ENCODE measurements at regions not wholly inside any gene's neighbourhood (a gene's known extent, or its start where the extent isn't known, plus 50 kb on each side); places are given as distances from the start of the nearest gene placed in this dataset.
"Not testable (repeated sequence)": the region's sequence is repeated elsewhere in the genome, so short reads cannot be mapped to it uniquely, and the experiment has no call there.

- no peaks in the 10 kb centered on the region for H3K4me1 ChIP-seq (ENCODE audit: insufficient read depth, low read length)
- H3K9ac ChIP-seq (ENCODE audit: low read depth, low read length): no peak overlapping the region
- no peaks in the 10 kb centered on the region for H3K36me3 ChIP-seq (ENCODE audit: insufficient read depth, low read length)
- H3K9me3 ChIP-seq (ENCODE audit: control insufficient read depth, insufficient read depth, low read length): no peaks in the 10 kb centered on the region
Observed at GRCh38 chr10:35813219-35813618, 171.1 kb upstream of the FZD8 start.

DNA sequence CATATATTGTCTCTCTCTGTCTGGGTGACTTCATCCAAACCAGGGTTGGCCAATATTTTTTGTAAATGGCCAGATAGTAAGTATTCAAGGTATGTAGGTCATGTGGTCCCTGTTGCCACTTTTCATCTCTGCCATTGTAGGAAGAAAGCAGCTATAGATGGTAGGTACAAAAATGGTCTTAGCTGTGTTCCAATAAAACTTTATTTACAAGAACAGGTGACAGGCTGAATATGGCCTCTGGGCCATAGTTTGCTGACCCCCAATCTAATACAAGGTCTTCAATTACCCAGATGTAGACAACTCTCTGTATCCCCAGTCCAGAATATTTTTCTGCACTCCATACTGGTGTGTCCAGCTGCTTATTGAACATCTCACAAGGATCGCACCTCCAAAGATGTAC lies 166.2 kb upstream of the FZD8 start:
- Histone ChIP-seq H3K9me3 (ENCODE audit: control insufficient read depth, insufficient read depth, low read length) (no peaks in the 10 kb centered on the region), H3K4me1 (ENCODE audit: insufficient read depth, low read length) (no peaks in the 10 kb centered on the region), H3K9ac (ENCODE audit: low read depth, low read length) (no peak overlapping the region), H3K36me3 (ENCODE audit: insufficient read depth, low read length) (no peaks in the 10 kb centered on the region)

- no peaks in the 10 kb centered on the region for H3K4me1 ChIP-seq (ENCODE audit: insufficient read depth, low read length)
- no peaks in the 10 kb centered on the region for H3K36me3 ChIP-seq (ENCODE audit: insufficient read depth, low read length)
- no peaks in the 10 kb centered on the region for H3K9me3 ChIP-seq (ENCODE audit: control insufficient read depth, insufficient read depth, low read length)
- H3K9ac ChIP-seq (ENCODE audit: low read depth, low read length): no peak overlapping the region
Observed at GRCh38 chr10:35803046-35803445, 160.9 kb upstream of the FZD8 start.

- Histone ChIP-seq H3K4me1 (ENCODE audit: insufficient read depth, low read length) (peaks cover 7% of the 10 kb centered on the region; the same call in 1 of the 2 replicates), H3K9me3 (ENCODE audit: control insufficient read depth, insufficient read depth, low read length) (no peaks in the 10 kb centered on the region), H3K36me3 (ENCODE audit: insufficient read depth, low read length) (no peaks in the 10 kb centered on the region), H3K9ac (ENCODE audit: low read depth, low read length) (no peak overlapping the region)
Observed at GRCh38 chr10:35797187-35797586, 155.1 kb upstream of the FZD8 start.

DNA sequence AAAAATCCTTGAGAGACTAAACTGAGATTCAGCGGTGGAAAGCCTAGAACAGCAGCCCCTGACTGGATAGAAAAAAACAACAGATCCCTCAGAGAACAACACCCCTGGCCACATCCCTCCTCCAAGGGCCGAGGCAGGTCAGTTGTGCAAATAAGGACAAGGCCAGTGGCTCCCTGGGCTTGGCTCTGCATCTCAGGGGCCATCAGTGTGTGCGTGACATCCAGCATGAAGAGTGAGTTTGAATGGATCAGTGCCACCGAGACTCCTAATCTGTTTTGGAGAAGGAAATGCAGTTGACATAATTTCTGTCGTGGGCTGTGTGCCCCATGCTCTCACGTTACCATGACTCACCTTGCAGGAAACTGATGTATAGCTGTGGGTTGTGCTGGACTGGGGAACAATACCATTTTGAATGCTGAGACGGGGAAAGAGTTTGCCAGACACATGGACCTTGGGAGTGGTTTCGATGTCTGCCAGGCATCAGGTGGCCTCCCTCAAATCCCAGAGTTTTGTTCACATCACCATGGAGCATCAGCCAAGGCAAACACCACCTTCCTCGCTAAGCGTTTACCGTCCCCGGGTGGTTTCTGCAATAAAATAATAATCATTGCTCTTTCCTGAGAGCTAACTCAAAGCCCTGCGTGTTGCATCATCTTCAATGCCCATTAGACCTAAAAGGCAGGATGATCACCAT lies 153.2 kb upstream of the FZD8 start:
- Histone ChIP-seq H3K4me1 (ENCODE audit: insufficient read depth, low read length) (peaks cover 7% of the 10 kb centered on the region; the same call in 1 of the 2 replicates), H3K9ac (ENCODE audit: low read depth, low read length) (no peak overlapping the region), H3K9me3 (ENCODE audit: control insufficient read depth, insufficient read depth, low read length) (no peaks in the 10 kb centered on the region; the same call in 1 of the 2 replicates), H3K36me3 (ENCODE audit: insufficient read depth, low read length) (no peaks in the 10 kb centered on the region)

DNA sequence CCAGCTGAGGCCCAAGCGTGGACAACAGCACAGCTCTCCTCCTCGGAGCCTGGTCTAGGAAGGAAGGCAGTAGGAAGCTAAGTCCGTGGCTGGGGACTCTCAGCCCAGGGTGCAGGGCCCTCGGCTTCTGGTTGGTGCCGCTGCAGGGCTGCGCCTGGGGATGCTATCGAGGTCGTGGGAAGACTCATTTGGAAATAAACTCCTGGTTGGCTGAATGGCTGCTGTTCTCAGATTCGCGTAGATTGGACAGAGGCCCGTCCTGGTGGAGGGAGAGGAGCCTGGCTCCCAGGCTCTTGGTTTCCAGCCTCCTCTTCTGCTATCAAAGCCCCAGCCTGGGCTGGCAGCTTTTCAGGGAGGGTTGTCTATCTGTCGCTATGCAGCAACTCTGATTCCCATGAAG lies 152.6 kb upstream of the FZD8 start:
- Histone ChIP-seq H3K9ac (ENCODE audit: low read depth, low read length) (no peak overlapping the region), H3K9me3 (ENCODE audit: control insufficient read depth, insufficient read depth, low read length) (no peaks in the 10 kb centered on the region; the same call in 1 of the 2 replicates), H3K36me3 (ENCODE audit: insufficient read depth, low read length) (no peaks in the 10 kb centered on the region), H3K4me1 (ENCODE audit: insufficient read depth, low read length) (peaks cover 7% of the 10 kb centered on the region; the same call in 1 of the 2 replicates)

- Histone ChIP-seq H3K9ac (ENCODE audit: low read depth, low read length) (no peak overlapping the region), H3K9me3 (ENCODE audit: control insufficient read depth, insufficient read depth, low read length) (no peaks in the 10 kb centered on the region; the same call in 1 of the 2 replicates), H3K4me1 (ENCODE audit: insufficient read depth, low read length) (peaks cover 7% of the 10 kb centered on the region; the same call in 1 of the 2 replicates), H3K36me3 (ENCODE audit: insufficient read depth, low read length) (no peaks in the 10 kb centered on the region)
Observed at GRCh38 chr10:35792291-35792690, 150.2 kb upstream of the FZD8 start.

DNA sequence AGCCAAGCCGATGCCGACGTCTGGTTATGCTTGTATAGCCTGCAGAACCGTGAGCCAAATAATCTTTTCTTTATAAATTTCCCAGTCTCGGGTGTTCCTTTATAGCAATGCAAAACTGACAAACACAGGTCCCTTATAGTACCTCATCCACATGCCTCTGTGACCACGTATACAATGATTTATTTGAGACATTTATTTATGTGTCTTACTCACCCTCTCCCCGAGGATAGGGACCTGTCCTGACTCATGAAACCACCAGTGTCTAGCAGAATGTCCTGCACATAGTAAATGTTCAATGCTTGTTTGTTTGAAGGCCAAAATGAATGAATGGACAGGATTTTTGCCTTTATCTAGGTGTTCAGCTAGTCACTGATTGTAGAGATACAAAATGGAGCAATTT lies 147.9 kb upstream of the FZD8 start:
- Histone ChIP-seq H3K9ac (ENCODE audit: low read depth, low read length) (no peak overlapping the region), H3K9me3 (ENCODE audit: control insufficient read depth, insufficient read depth, low read length) (no peaks in the 10 kb centered on the region; the same call in none of the 2 replicates), H3K36me3 (ENCODE audit: insufficient read depth, low read length) (no peaks in the 10 kb centered on the region), H3K4me1 (ENCODE audit: insufficient read depth, low read length) (no peaks in the 10 kb centered on the region)

DNA sequence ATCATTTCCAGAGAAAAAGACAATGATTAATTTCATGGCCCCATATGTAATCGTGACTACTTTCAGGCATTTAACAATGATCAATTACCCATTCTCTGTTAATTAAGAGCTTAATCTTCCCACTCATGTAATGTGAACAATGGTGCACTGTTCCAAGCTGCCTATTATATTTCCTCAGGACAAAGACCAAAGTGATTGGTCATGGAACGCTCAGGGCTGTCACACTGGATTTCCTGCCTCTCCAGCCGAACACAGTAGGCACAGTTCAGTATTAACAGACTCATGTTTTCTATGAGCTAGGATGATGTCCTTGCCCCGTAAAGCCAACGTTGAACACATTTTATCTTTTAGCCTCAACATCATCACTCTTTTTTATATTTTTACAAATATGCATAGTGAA lies 142.7 kb upstream of the FZD8 start:
- H3K9ac ChIP-seq (ENCODE audit: low read depth, low read length): no peak overlapping the region
- H3K36me3 ChIP-seq (ENCODE audit: insufficient read depth, low read length): no peaks in the 10 kb centered on the region
- H3K9me3 ChIP-seq (ENCODE audit: control insufficient read depth, insufficient read depth, low read length): no peaks in the 10 kb centered on the region; the same call in 1 of the 2 replicates
- H3K4me1 ChIP-seq (ENCODE audit: insufficient read depth, low read length): peaks cover 10% of the 10 kb centered on the region; the same call in 1 of the 2 replicates

GRCh38 chr10:35783305-35783838 lies 141.3 kb upstream of the FZD8 start:
- H3K36me3 ChIP-seq (ENCODE audit: insufficient read depth, low read length): no peaks in the 10 kb centered on the region
- H3K9ac ChIP-seq (ENCODE audit: low read depth, low read length): no peak overlapping the region
- no peaks in the 10 kb centered on the region; the same call in 1 of the 2 replicates for H3K9me3 ChIP-seq (ENCODE audit: control insufficient read depth, insufficient read depth, low read length)
- peaks cover 10% of the 10 kb centered on the region; the same call in 1 of the 2 replicates for H3K4me1 ChIP-seq (ENCODE audit: insufficient read depth, low read length)

DNA sequence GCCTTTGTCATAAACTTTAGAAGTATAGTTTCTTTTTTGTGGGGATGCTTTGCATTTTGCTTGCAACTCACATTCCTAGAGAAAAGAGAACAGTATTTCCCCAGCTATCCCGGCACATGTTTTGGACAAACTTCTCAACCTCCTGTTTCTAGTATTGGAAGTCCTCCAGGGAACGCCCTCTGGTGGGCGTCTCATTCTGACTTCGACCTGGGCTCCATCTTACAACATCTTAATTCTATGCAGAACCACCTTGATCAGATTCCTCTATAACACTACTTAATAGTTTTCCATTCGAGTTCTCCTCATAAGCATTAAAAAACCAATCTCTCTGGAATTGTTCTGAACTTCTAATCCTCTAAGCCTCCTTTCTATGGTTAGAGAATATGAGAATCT lies 139.5 kb upstream of the FZD8 start:
- H3K4me1 ChIP-seq (ENCODE audit: insufficient read depth, low read length): peaks cover 10% of the 10 kb centered on the region; the same call in 1 of the 2 replicates
- H3K36me3 ChIP-seq (ENCODE audit: insufficient read depth, low read length): no peaks in the 10 kb centered on the region
- no peaks in the 10 kb centered on the region; the same call in 1 of the 2 replicates for H3K9me3 ChIP-seq (ENCODE audit: control insufficient read depth, insufficient read depth, low read length)
- no peak overlapping the region for H3K9ac ChIP-seq (ENCODE audit: low read depth, low read length)

DNA sequence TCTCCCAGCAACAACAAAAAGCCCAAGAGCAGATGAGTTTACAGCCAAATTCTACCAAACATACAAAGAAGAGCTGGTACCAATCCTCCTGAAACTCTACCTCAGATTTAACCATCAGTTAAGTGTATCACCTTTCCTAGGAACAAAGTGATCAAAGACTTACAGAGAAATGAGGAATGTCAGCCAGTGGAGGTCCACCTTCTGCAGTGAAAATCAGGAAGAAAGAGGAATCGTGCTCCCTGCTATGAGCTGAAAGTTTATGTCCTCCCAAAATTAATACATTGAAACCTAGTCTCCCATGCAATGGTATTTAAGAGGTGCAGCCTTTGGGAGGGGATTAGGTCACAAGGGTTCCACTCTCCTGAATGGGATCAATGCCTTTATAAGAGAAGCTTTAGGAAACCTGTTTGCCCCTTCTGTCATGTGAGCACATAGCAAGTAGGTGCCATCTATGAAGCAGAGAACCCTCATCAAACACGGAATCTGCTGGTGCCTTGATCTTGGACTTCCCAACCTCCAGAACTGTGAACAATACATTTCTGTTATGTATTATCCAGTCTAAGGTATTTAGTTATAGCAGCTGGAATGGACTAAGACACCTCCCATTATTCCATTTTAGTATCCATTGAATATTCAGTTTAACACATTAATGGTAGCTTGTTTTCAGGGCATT lies 139.0 kb upstream of the FZD8 start:
- Histone ChIP-seq H3K9ac (ENCODE audit: low read depth, low read length) (no peak overlapping the region), H3K9me3 (ENCODE audit: control insufficient read depth, insufficient read depth, low read length) (no peaks in the 10 kb centered on the region; the same call in 1 of the 2 replicates)

DNA sequence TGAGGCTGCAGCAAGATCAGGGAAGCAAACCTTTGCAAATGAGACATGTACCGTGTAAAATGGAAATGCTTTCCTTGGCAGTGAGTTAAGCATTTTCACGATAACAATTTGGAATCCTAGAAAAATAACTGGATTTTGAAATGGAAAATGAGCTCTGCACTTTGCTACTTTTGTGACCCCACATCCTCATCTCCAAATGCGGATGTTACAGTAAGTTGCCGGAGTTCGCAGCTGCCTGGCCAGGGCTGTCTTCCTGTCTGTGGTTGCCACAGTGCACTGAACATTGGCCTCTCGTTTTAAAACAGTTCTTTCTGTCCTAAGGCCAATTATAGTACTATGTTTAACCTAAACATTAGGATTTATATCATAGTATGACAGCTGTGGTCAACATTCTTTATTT lies 136.2 kb upstream of the FZD8 start:
- Histone ChIP-seq H3K36me3 (ENCODE audit: insufficient read depth, low read length) (no peaks in the 10 kb centered on the region), H3K9ac (ENCODE audit: low read depth, low read length) (no peak overlapping the region), H3K4me1 (ENCODE audit: insufficient read depth, low read length) (peaks cover 2% of the 10 kb centered on the region; the same call in 1 of the 2 replicates), H3K9me3 (ENCODE audit: control insufficient read depth, insufficient read depth, low read length) (no peaks in the 10 kb centered on the region)

More for the DNA sequence above, 139.0 kb upstream of the FZD8 start:
- H3K36me3 ChIP-seq (ENCODE audit: insufficient read depth, low read length): no peaks in the 10 kb centered on the region
- H3K4me1 ChIP-seq (ENCODE audit: insufficient read depth, low read length): peaks cover 10% of the 10 kb centered on the region; the same call in 1 of the 2 replicates

GRCh38 chr10:35776557-35776956 lies 134.5 kb upstream of the FZD8 start:
- H3K9me3 ChIP-seq (ENCODE audit: control insufficient read depth, insufficient read depth, low read length); H3K4me1 ChIP-seq (ENCODE audit: insufficient read depth, low read length); H3K9ac ChIP-seq (ENCODE audit: low read depth, low read length); H3K36me3 ChIP-seq (ENCODE audit: insufficient read depth, low read length): not testable (repeated sequence)

- Histone ChIP-seq H3K9me3 (ENCODE audit: control insufficient read depth, insufficient read depth, low read length) (no peaks in the 10 kb centered on the region), H3K36me3 (ENCODE audit: insufficient read depth, low read length) (no peaks in the 10 kb centered on the region), H3K4me1 (ENCODE audit: insufficient read depth, low read length) (no peaks in the 10 kb centered on the region), H3K9ac (ENCODE audit: low read depth, low read length) (no peak overlapping the region)
Observed at GRCh38 chr10:35774109-35774508, 132.0 kb upstream of the FZD8 start.
